OCI-LY7 (cell line): ENCODE measurements at regions not wholly inside any gene's neighbourhood (a gene's known extent, or its start where the extent isn't known, plus 50 kb on each side); places are given as distances from the start of the nearest gene placed in this dataset.

ENCODE experiments used
- BruUV-seq: library from RNA; stranded (reverse); fragments of 400-500 nt; replicated peaks from 2 replicates; lab custom pipeline; 2021; lab: Mats Ljungman, UMichigan
- CTCF ChIA-PET: fragments of 300-600 bp; sonication (Branson Sonifier 250); formaldehyde crosslinking; loops from one replicate; lab custom pipeline; 2022; ENCODE audit warnings: antibody characterized with exemption; ENCODE audit not compliant: unreplicated experiment; lab: Charles Lee
- POLR2A ChIA-PET: fragments of 300-600 bp; sonication (Branson Sonifier 250); formaldehyde crosslinking; loops from one replicate; lab custom pipeline; 2022; ENCODE audit warnings: antibody characterized with exemption; lab: Charles Lee
- DNase-seq: peaks from one replicate; pipeline ENCODE4 v3.0.0-alpha.2; 2015; ENCODE audit warnings: low spot score
- H2AFZ ChIP-seq: fragments of 200-600 bp; sonication (generic), shearing (Covaris generic); 2 replicates; pipeline ENCODE4 v1.6.1; 2014; ENCODE audit warnings: mild to moderate bottlenecking, antibody characterized with exemption, low read length, moderate library complexity
- H3K27ac ChIP-seq: fragments of 200-600 bp; sonication (generic); 2 replicates; pipeline ENCODE4 v1.5.1; 2014; ENCODE audit warnings: mixed run types, low read depth, mild to moderate bottlenecking, moderate library complexity, low read length, inconsistent platforms; ENCODE audit not compliant: poor library complexity, severe bottlenecking
- H3K36me3 ChIP-seq: fragments of 200-600 bp; sonication (generic); 2 replicates; pipeline ENCODE4 v1.6.1; 2014; ENCODE audit warnings: mild to moderate bottlenecking, antibody characterized with exemption, low read length, moderate library complexity, mixed read lengths; ENCODE audit not compliant: insufficient read depth
- H3K4me1 ChIP-seq: fragments of 200-600 bp; sonication (generic); 2 replicates; pipeline ENCODE4 v1.5.1; 2014; ENCODE audit warnings: mild to moderate bottlenecking, low read length; ENCODE audit not compliant: insufficient read depth, poor library complexity, severe bottlenecking
- H3K4me2 ChIP-seq: fragments of 200-600 bp; sonication (generic); 2 replicates; pipeline ENCODE4 v1.6.1; 2014; ENCODE audit warnings: mild to moderate bottlenecking, low read length
- H3K4me3 ChIP-seq: fragments of 200-600 bp; sonication (generic); 2 replicates; pipeline ENCODE4 v1.5.1; 2014; ENCODE audit warnings: mild to moderate bottlenecking, low read depth, low read length; ENCODE audit not compliant: poor library complexity, severe bottlenecking
- H3K79me2 ChIP-seq: fragments of 200-600 bp; sonication (generic); 2 replicates; pipeline ENCODE4 v1.6.1; 2016; ENCODE audit warnings: low read depth, mild to moderate bottlenecking, low read length, moderate library complexity, mixed read lengths; ENCODE audit not compliant: insufficient read depth
- H3K9me2 ChIP-seq: fragments of 200-600 bp; sonication (generic); 2 replicates; pipeline ENCODE4 v1.6.1; 2016; ENCODE audit warnings: mild to moderate bottlenecking, low read length, mixed read lengths; ENCODE audit not compliant: insufficient read depth
- H3K9me3 ChIP-seq: fragments of 200-600 bp; sonication (generic); 2 replicates; pipeline ENCODE4 v1.6.1; 2014; ENCODE audit warnings: mild to moderate bottlenecking, mixed run types, low read length, mixed read lengths
- H4K20me1 ChIP-seq: fragments of 200-600 bp; sonication (generic); 2 replicates; pipeline ENCODE4 v1.6.1; 2014; ENCODE audit warnings: mild to moderate bottlenecking, antibody characterized with exemption, low read length, moderate library complexity, mixed read lengths; ENCODE audit not compliant: insufficient read depth
- CTCF ChIP-seq: fragments of 200-600 bp; sonication (generic); conservative IDR thresholded peaks from 2 replicates; pipeline ENCODE4 v1.5.1; 2014; ENCODE audit warnings: mild to moderate bottlenecking, antibody characterized with exemption, low read length, moderate library complexity, mixed read lengths
- EZH2phosphoT487 ChIP-seq: fragments of 200-600 bp; sonication (generic); IDR thresholded peaks from 2 replicates; pipeline ENCODE4 v1.6.1; 2018; ENCODE audit warnings: low read depth, borderline replicate concordance, mild to moderate bottlenecking, mixed run types, antibody characterized with exemption, low read length, moderate library complexity, mixed read lengths
- intact Hi-C: fragments of 100-400 bp; cut with micrococcal nuclease; formaldehyde crosslinking; loops from one replicate; pipeline ENCODE4 v1.10.0; 2022; ENCODE audit not compliant: unreplicated experiment

- Histone ChIP-seq H3K4me3 (no peak overlapping the region), H3K9me3 (no peaks in the 10 kb centered on the region), H4K20me1 (no peaks in the 10 kb centered on the region), H3K36me3 (no peaks in the 10 kb centered on the region), H3K9me2 (no peaks in the 10 kb centered on the region), H3K27ac (no peak overlapping the region), H2AFZ (no peak overlapping the region), H3K4me2 (no peak overlapping the region), H3K79me2 (no peaks in the 10 kb centered on the region), H3K4me1 (no peaks in the 10 kb centered on the region)
- TF ChIP-seq CTCF (no peak), EZH2phosphoT487 (no peak)
- POLR2A ChIA-PET: no interaction called here
- DNase-seq: no peak
- BruUV-seq: no TSS peak
- intact Hi-C loops: no loop called here
- CTCF ChIA-PET: no interaction called here
Measured at GRCh38 chr7:126361183-126361582, 891.6 kb downstream of the GRM8 start.

- H3K4me3 ChIP-seq: no peak overlapping the region
- no peaks in the 10 kb centered on the region for H3K79me2 ChIP-seq
- TF ChIP-seq CTCF (no peak), EZH2phosphoT487 (no peak)
- no peak overlapping the region for H3K4me2 ChIP-seq
- H3K4me1 ChIP-seq: no peaks in the 10 kb centered on the region
- no peaks in the 10 kb centered on the region for H4K20me1 ChIP-seq
- DNase-seq: no peak
- H3K36me3 ChIP-seq: no peaks in the 10 kb centered on the region
- H2AFZ ChIP-seq: no peak overlapping the region
- no peaks in the 10 kb centered on the region for H3K9me2 ChIP-seq
- intact Hi-C loops: no loop called here
- POLR2A ChIA-PET: no interaction called here
- no peak overlapping the region for H3K27ac ChIP-seq
- CTCF ChIA-PET: no interaction called here
- BruUV-seq: no TSS peak
- H3K9me3 ChIP-seq: no peaks in the 10 kb centered on the region
Measured at GRCh38 chr7:126339813-126340212, 912.9 kb downstream of the GRM8 start.

DNA sequence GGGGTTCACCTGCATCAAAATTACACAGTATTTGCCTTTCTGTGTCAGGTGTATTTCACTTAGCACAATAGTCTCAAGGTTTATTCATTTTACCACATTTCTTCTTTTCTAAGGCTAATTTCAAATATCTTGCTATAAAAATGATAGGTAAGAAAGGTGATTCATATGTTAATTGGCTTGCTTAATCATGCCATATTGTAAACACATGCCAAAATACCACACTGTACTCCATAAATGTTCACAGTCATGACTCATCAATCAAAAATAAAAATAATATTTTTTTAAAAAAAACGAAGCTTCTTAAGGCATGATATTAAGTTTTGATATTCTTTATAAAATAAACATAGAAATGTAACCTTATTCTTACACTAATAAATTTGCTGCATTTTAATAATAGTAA, 947.1 kb downstream of the GRM8 start:
- no peak overlapping the region for H2AFZ ChIP-seq
- BruUV-seq: no TSS peak
- TF ChIP-seq CTCF: no peak
- no peak for TF ChIP-seq EZH2phosphoT487
- intact Hi-C loops: no loop called here
- H4K20me1 ChIP-seq: no peaks in the 10 kb centered on the region
- H3K9me3 ChIP-seq: no peaks in the 10 kb centered on the region
- no peaks in the 10 kb centered on the region for H3K79me2 ChIP-seq
- CTCF ChIA-PET: no interaction called here
- H3K4me1 ChIP-seq: no peaks in the 10 kb centered on the region
- no peaks in the 10 kb centered on the region for H3K9me2 ChIP-seq
- no peak overlapping the region for H3K4me2 ChIP-seq
- H3K36me3 ChIP-seq: no peaks in the 10 kb centered on the region
- no peak overlapping the region for H3K4me3 ChIP-seq
- no peak for DNase-seq
- POLR2A ChIA-PET: interaction anchor here (0.6 kb wide), 2 partner anchors 12 to 871 kb away, joined by 3 read pairs; no protein-coding TSS in a partner anchor
- no peak overlapping the region for H3K27ac ChIP-seq
